ENCODE measurements at regions not wholly inside any gene's neighbourhood (a gene's known extent, or its start where the extent isn't known, plus 50 kb on each side); places are given as distances from the start of the nearest gene placed in this dataset.

GRCh38 chr5:110347781-110348180, 378.7 kb downstream of the TMEM232 start (continued):
- no peak for TF ChIP-seq ZBTB33 (IDR thresholded peaks at IDR 0.05; ENCODE audit: extremely low read depth, insufficient replicate concordance, low read length)
- no peak for TF ChIP-seq SRF (IDR thresholded peaks at IDR 0.05; ENCODE audit: low read depth)
- TF ChIP-seq ZFX (IDR thresholded peaks at IDR 0.05) = no peak
- TF ChIP-seq ZNF274 (IDR thresholded peaks at IDR 0.05; ENCODE audit: low read depth, low read length) = no peak
- no peak for TF ChIP-seq CBX3 (IDR thresholded peaks at IDR 0.05; ENCODE audit: low read depth)

DNA sequence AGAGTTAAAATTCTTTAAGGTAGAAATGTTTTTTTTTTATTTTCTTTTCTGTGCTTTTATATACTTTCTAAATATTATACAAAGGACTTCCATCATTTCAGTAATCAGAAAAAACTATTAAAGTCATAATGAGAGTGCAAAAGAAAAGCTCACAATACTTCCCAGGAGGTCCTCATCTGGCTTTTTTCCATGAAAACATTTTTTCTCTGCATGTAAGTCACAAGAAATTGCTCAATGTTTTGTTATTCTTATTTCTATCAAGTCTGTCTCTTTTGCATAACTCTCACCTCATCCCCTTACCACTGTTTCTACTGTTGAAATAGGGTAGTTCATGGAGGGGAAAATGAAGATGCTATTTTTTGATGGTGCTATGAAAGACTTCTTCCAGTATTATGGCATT, 375.0 kb downstream of the TMEM232 start:
- H3K27me3 ChIP-seq (ENCODE audit: insufficient read depth, low read length) = no peaks in the 10 kb centered on the region
- CTCF ChIA-PET = no interaction called here
- POLR2A ChIA-PET = no interaction called here
- TF ChIP-seq ZBTB33 (IDR thresholded peaks at IDR 0.05; ENCODE audit: extremely low read depth, insufficient replicate concordance, low read length) (no peak), EGR1 (IDR thresholded peaks at IDR 0.05; ENCODE audit: low read depth) (no peak), EZH2 (IDR thresholded peaks at IDR 0.05) (no peak), POLR2A (IDR thresholded peaks at IDR 0.05; ENCODE audit: borderline replicate concordance, extremely low read depth, insufficient read depth, insufficient read length) (no peak), CEBPB (IDR thresholded peaks at IDR 0.05; ENCODE audit: low read depth) (no peak)
- TF ChIP-seq, protein P1, sequence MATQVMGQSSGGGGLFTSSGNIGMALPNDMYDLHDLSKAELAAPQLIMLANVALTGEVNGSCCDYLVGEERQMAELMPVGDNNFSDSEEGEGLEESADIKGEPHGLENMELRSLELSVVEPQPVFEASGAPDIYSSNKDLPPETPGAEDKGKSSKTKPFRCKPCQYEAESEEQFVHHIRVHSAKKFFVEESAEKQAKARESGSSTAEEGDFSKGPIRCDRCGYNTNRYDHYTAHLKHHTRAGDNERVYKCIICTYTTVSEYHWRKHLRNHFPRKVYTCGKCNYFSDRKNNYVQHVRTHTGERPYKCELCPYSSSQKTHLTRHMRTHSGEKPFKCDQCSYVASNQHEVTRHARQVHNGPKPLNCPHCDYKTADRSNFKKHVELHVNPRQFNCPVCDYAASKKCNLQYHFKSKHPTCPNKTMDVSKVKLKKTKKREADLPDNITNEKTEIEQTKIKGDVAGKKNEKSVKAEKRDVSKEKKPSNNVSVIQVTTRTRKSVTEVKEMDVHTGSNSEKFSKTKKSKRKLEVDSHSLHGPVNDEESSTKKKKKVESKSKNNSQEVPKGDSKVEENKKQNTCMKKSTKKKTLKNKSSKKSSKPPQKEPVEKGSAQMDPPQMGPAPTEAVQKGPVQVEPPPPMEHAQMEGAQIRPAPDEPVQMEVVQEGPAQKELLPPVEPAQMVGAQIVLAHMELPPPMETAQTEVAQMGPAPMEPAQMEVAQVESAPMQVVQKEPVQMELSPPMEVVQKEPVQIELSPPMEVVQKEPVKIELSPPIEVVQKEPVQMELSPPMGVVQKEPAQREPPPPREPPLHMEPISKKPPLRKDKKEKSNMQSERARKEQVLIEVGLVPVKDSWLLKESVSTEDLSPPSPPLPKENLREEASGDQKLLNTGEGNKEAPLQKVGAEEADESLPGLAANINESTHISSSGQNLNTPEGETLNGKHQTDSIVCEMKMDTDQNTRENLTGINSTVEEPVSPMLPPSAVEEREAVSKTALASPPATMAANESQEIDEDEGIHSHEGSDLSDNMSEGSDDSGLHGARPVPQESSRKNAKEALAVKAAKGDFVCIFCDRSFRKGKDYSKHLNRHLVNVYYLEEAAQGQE (IDR thresholded peaks at IDR 0.05; ENCODE audit: low read depth) = no peak
- no peaks in the 10 kb centered on the region for H3K9me2 ChIP-seq (ENCODE audit: insufficient read depth)
- H2AFZ ChIP-seq (ENCODE audit: low read depth, low read length, poor library complexity, severe bottlenecking) = no peak overlapping the region
- intact Hi-C loops (cut with micrococcal nuclease) = no loop called here
- H3K27ac ChIP-seq (ENCODE audit: low read depth, low read length) = no peak overlapping the region
- no peaks in the 10 kb centered on the region for H3K36me3 ChIP-seq (ENCODE audit: control insufficient read depth in 1 of 2, insufficient read depth in 2 of 2, low read length in 2 of 2)
- BruUV-seq (replicated peaks) = no TSS peak
- no peak overlapping the region for H3K4me2 ChIP-seq (ENCODE audit: low read length)
- no peak overlapping the region for H3K9ac ChIP-seq (ENCODE audit: low read length)
- no peaks in the 10 kb centered on the region for H3K79me2 ChIP-seq (ENCODE audit: insufficient read depth, low read length)
- no peaks in the 10 kb centered on the region for H4K20me1 ChIP-seq (ENCODE audit: insufficient read depth)
- DNase-seq (ENCODE audit: low read depth, low spot score) (no peak), ATAC-seq (no peak)
- no peak overlapping the region for H3K4me3 ChIP-seq (replicated peaks in 1 of 2; ENCODE audit: low read depth in 1 of 2, low read length in 2 of 2)
- H3K9me3 ChIP-seq (ENCODE audit: control insufficient read depth in 1 of 2, insufficient read depth in 1 of 2, low read depth in 1 of 2, low read length in 2 of 2) = no peaks in the 10 kb centered on the region
- RAD21 ChIA-PET (ENCODE audit: low non-redundant PET in 1 of 2, low total read pairs in 2 of 2, uncharacterized antibody in 2 of 2, unreplicated experiment in 2 of 2) = no interaction called here
- H3K4me1 ChIP-seq (ENCODE audit: control insufficient read depth in 1 of 2, insufficient read depth in 2 of 2, low read length in 2 of 2) = no peaks in the 10 kb centered on the region
